D721Med (cell line): ENCODE measurements at regions not wholly inside any gene's neighbourhood (a gene's known extent, or its start where the extent isn't known, plus 50 kb on each side); places are given as distances from the start of the nearest gene placed in this dataset.

Source experiments
- DNase-seq: peaks from one replicate; pipeline ENCODE4 v3.0.0; 2011; ENCODE audit warnings: low spot score; ENCODE audit not compliant: insufficient read length
- FAIRE-seq: peaks from 2 replicates; lab custom pipeline; 2011; peaks lifted over from hg19 to GRCh38; lab: Jason Lieb, UNC
- CTCF ChIP-seq: IDR thresholded peaks from 2 replicates; pipeline ENCODE4 v1.5.1; 2012; ENCODE audit warnings: mild to moderate bottlenecking, control low read depth; ENCODE audit not compliant: insufficient read depth; ENCODE audit errors: missing control alignments

- no peak for TF ChIP-seq CTCF
- FAIRE-seq (no peak), DNase-seq (no peak)
These were observed 51.3 kb upstream of the VOPP1 start for GRCh38 chr7:55623617-55624016.

GRCh38 chr7:55622241-55622640, 49.9 kb upstream of the VOPP1 start:
- FAIRE-seq (no peak), DNase-seq (no peak)
- no peak for TF ChIP-seq CTCF
